Osteoblast (primary cell): ENCODE measurements at regions not wholly inside any gene's neighbourhood (a gene's known extent, or its start where the extent isn't known, plus 50 kb on each side); places are given as distances from the start of the nearest gene placed in this dataset.

Experiments
- DNase-seq: peaks from one replicate; pipeline ENCODE4 v3.0.0; 2011; ENCODE audit warnings: low spot score, mixed read lengths; ENCODE audit not compliant: insufficient read length; ENCODE audit errors: missing footprints
- H2AFZ ChIP-seq: 2 replicates; pipeline ENCODE4 v1.6.0; 2011; ENCODE audit warnings: mild to moderate bottlenecking, low read length
- H3K27ac ChIP-seq: 2 replicates; pipeline ENCODE4 v1.5.1; 2011; ENCODE audit warnings: mild to moderate bottlenecking, low read depth, low read length, moderate library complexity
- H3K27me3 ChIP-seq: 2 replicates; pipeline ENCODE4 v1.6.0; 2012; ENCODE audit warnings: mild to moderate bottlenecking, control low read depth, inconsistent platforms, low read length, moderate library complexity; ENCODE audit not compliant: insufficient read depth
- H3K36me3 ChIP-seq: 2 replicates; pipeline ENCODE4 v1.5.1; 2011; ENCODE audit warnings: mild to moderate bottlenecking, low read length, control low read depth, moderate library complexity; ENCODE audit not compliant: insufficient read depth
- H3K4me1 ChIP-seq: 2 replicates; pipeline ENCODE4 v1.5.1; 2011; ENCODE audit warnings: mild to moderate bottlenecking, low read length, control low read depth, moderate library complexity; ENCODE audit not compliant: insufficient read depth
- H3K4me2 ChIP-seq: 2 replicates; pipeline ENCODE4 v1.6.0; 2011; ENCODE audit warnings: mild to moderate bottlenecking, low read length; ENCODE audit not compliant: insufficient read depth
- H3K4me3 ChIP-seq: fragments of 200-600 bp; sonication (generic); 3 replicates; pipeline ENCODE4 v1.5.1; 2012; ENCODE audit warnings: mild to moderate bottlenecking, low read length, inconsistent platforms; ENCODE audit not compliant: insufficient read depth
- H3K79me2 ChIP-seq: 2 replicates; pipeline ENCODE4 v1.6.0; 2012; ENCODE audit warnings: mild to moderate bottlenecking, low read length, control low read depth, inconsistent platforms; ENCODE audit not compliant: insufficient read depth
- H3K9me3 ChIP-seq: 2 replicates; pipeline ENCODE4 v1.5.1; 2011; ENCODE audit warnings: low read depth, low read length, control low read depth
- H4K20me1 ChIP-seq: 2 replicates; pipeline ENCODE4 v1.6.0; 2012; ENCODE audit warnings: mild to moderate bottlenecking, low read length, control low read depth; ENCODE audit not compliant: insufficient read depth
- CTCF ChIP-seq: IDR thresholded peaks from 2 replicates; pipeline ENCODE4 v1.5.1; 2011; ENCODE audit warnings: mild to moderate bottlenecking, low read depth, low read length, moderate library complexity; ENCODE audit errors: extremely low read depth

GRCh38 chr2:136532171-136532570, 233.2 kb upstream of the THSD7B start:
- Histone ChIP-seq H3K4me1 (no peaks in the 10 kb centered on the region), H3K4me3 (no peak overlapping the region), H3K27me3 (no peaks in the 10 kb centered on the region), H3K79me2 (no peaks in the 10 kb centered on the region), H3K9me3 (no peaks in the 10 kb centered on the region), H3K4me2 (no peak overlapping the region), H2AFZ (no peak overlapping the region), H4K20me1 (no peaks in the 10 kb centered on the region), H3K27ac (no peak overlapping the region), H3K36me3 (no peaks in the 10 kb centered on the region)
- no peak for DNase-seq
- no peak for TF ChIP-seq CTCF

GRCh38 chr2:136531731-136532130, 233.6 kb upstream of the THSD7B start:
- no peak for DNase-seq
- Histone ChIP-seq H3K4me1 (no peaks in the 10 kb centered on the region), H3K27ac (no peak overlapping the region), H3K36me3 (no peaks in the 10 kb centered on the region), H3K79me2 (no peaks in the 10 kb centered on the region), H3K9me3 (no peaks in the 10 kb centered on the region), H4K20me1 (no peaks in the 10 kb centered on the region), H3K27me3 (no peaks in the 10 kb centered on the region), H3K4me3 (no peak overlapping the region), H3K4me2 (no peak overlapping the region), H2AFZ (no peak overlapping the region)
- no peak for TF ChIP-seq CTCF

DNA sequence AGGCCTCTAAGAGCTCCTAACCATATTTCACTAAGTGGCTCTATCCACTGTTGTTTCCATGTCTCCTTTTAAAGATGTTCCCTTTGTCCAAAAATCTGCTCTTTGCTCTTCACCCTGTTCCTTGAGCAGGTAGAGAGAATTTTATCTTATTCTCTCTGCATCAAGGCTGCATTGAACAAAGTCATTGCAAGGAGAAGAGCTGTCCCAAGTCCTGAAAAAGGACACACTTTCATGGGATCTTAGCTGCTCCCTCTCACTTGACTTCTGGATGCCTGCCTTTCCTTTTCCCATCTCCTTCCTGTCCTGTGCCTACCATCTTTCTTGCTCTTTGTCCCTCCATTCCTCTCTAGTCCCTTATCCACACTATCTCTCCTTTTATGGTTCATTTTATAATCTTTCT, 235.2 kb upstream of the THSD7B start:
- no peaks in the 10 kb centered on the region for H4K20me1 ChIP-seq
- H3K36me3 ChIP-seq: no peaks in the 10 kb centered on the region
- no peaks in the 10 kb centered on the region for H3K27me3 ChIP-seq
- no peaks in the 10 kb centered on the region for H3K79me2 ChIP-seq
- no peak for DNase-seq
- no peak overlapping the region for H2AFZ ChIP-seq
- H3K9me3 ChIP-seq: no peaks in the 10 kb centered on the region
- H3K4me3 ChIP-seq: no peak overlapping the region
- H3K4me2 ChIP-seq: no peak overlapping the region
- H3K27ac ChIP-seq: no peak overlapping the region
- no peaks in the 10 kb centered on the region for H3K4me1 ChIP-seq
- no peak for TF ChIP-seq CTCF

DNA sequence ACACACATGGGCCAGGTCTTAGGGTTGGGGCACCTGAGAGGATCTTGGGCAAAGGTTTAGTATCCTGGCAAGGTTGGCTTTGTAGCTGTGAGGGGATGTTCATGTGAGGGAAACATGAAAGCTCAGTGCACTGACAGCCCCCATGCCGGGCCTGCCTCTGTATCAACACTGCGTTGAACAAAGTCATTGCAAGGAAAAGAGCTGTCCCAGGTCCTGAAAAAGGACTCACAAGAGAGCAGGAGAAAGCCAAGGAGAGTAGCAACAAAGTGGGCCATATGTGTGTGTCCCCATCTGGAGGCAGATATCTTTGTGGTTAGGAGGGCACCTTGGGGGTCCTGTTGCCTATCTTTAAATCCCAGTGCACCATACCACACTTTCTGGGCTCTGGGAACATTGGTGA, 237.8 kb upstream of the THSD7B start:
- H3K27ac ChIP-seq: no peak overlapping the region
- H3K4me1 ChIP-seq: no peaks in the 10 kb centered on the region
- no peak overlapping the region for H3K4me3 ChIP-seq
- no peak overlapping the region for H2AFZ ChIP-seq
- no peaks in the 10 kb centered on the region for H3K27me3 ChIP-seq
- no peaks in the 10 kb centered on the region for H4K20me1 ChIP-seq
- DNase-seq: no peak
- H3K9me3 ChIP-seq: no peaks in the 10 kb centered on the region
- H3K36me3 ChIP-seq: no peaks in the 10 kb centered on the region
- H3K79me2 ChIP-seq: no peaks in the 10 kb centered on the region
- no peak for TF ChIP-seq CTCF
- no peak overlapping the region for H3K4me2 ChIP-seq
